Lung (tissue), 11 donors: ENCODE measurements at regions not wholly inside any gene's neighbourhood (a gene's known extent, or its start where the extent isn't known, plus 50 kb on each side); places are given as distances from the start of the nearest gene placed in this dataset.

Source experiments
- ATAC-seq: fragments of 200-7000 bp; cut with Tn5 transposase; one replicate; pipeline ENCODE4 v1.9.1; 2020; ENCODE audit warnings: moderate number of reproducible peaks; ENCODE audit not compliant: insufficient read depth, low FRiP score
- DNase-seq, 3 donors: peaks; one replicate each; pipeline ENCODE4 v3.0.0-alpha.2; 2013 to 2017
- H3K27ac ChIP-seq, 2 donors: one replicate each; pipeline ENCODE4 v1.5.1; 2013; ENCODE audit warnings: mild to moderate bottlenecking in 2 of 2, moderate library complexity in 2 of 2, control low read depth in 1 of 2, inconsistent platforms in 1 of 2, low read depth in 1 of 2, low read length in 1 of 2
- H3K27me3 ChIP-seq, 3 donors: one replicate each; pipeline ENCODE4 v1.5.1; 2013; ENCODE audit warnings: low read length in 2 of 3; ENCODE audit not compliant: control insufficient read depth in 3 of 3, insufficient read depth in 3 of 3
- H3K36me3 ChIP-seq, 4 donors: one replicate each; pipeline ENCODE4 v1.5.1; 2013; ENCODE audit warnings: low read length in 4 of 4, mild to moderate bottlenecking in 1 of 4, moderate library complexity in 1 of 4; ENCODE audit not compliant: control insufficient read depth in 4 of 4, insufficient read depth in 4 of 4
- H3K4me1 ChIP-seq, 5 donors: one replicate each; pipeline ENCODE4 v1.5.1; 2013; ENCODE audit warnings: low read length in 5 of 5, mild to moderate bottlenecking in 2 of 5, moderate library complexity in 1 of 5; ENCODE audit not compliant: control insufficient read depth in 5 of 5, insufficient read depth in 5 of 5
- H3K4me3 ChIP-seq: one replicate; pipeline ENCODE4 v1.5.1; 2013; ENCODE audit warnings: mild to moderate bottlenecking, control low read depth, moderate library complexity
- H3K9ac ChIP-seq, 2 donors: one replicate each; pipeline ENCODE4 v1.5.1; 2013; ENCODE audit warnings: low read length in 2 of 2, control low read depth in 1 of 2; ENCODE audit not compliant: insufficient read depth in 1 of 2
- H3K9me3 ChIP-seq, 4 donors: one replicate each; pipeline ENCODE4 v1.5.1; 2013; ENCODE audit warnings: low read length in 3 of 4, mild to moderate bottlenecking in 1 of 4, moderate library complexity in 1 of 4; ENCODE audit not compliant: control insufficient read depth in 4 of 4, insufficient read depth in 3 of 4
- WGBS, 2 donors: extraction: QIAGEN DNeasy Blood & Tissue Kit; methylation state at CpG; one replicate each; pipeline ENCODE4 v1.1.7; 2013; 5-methylcytosine and 5-hydroxymethylcytosine counted together
- TF ChIP-seq, protein P1 (sequence below): IDR thresholded peaks from 2 replicates; pipeline ENCODE4 v1.5.1; 2012; ENCODE audit warnings: mild to moderate bottlenecking; ENCODE audit errors: control extremely low read depth, extremely low read depth
- donor health status: control.
- donor health status: control.
- donor health status: Bipolar disorder and iron deficiency.
- donor health status: healthy.
- donor health status: DM: yes; HTN: yes; CAD: no.

DNA sequence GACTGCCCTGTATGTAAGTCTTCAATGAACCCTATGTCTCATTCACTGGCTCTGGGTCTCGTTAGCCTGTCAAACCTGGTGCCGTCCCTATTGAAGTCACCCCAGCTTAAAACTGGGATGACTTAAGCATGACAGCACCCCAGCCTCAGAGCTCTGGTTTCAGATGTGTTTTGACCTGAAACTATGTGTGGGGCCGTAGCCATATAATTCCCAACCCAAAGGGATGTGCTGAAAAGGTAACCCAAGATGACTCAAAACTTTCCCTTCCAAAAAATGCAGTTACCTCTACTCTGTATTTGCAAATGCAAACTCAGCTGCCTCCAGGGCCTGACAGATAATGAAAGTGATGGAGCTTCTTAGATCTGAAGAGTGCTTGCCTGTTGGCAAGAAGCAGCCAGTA is 478.3 kb upstream of the ERCC4 start:
- WGBS, 2 donors: 84 to 93% methylated on average over 3 of the region's 3 CpGs
- peaks cover 0 to 1% (median 0%) of the 10 kb centered on the region in 4 donors for H3K9me3 ChIP-seq
- no peak overlapping the region for H3K4me3 ChIP-seq
- H3K9ac ChIP-seq: no peak overlapping the region
- no peak for DNase-seq
- no peak for ATAC-seq
- TF ChIP-seq, protein P1, sequence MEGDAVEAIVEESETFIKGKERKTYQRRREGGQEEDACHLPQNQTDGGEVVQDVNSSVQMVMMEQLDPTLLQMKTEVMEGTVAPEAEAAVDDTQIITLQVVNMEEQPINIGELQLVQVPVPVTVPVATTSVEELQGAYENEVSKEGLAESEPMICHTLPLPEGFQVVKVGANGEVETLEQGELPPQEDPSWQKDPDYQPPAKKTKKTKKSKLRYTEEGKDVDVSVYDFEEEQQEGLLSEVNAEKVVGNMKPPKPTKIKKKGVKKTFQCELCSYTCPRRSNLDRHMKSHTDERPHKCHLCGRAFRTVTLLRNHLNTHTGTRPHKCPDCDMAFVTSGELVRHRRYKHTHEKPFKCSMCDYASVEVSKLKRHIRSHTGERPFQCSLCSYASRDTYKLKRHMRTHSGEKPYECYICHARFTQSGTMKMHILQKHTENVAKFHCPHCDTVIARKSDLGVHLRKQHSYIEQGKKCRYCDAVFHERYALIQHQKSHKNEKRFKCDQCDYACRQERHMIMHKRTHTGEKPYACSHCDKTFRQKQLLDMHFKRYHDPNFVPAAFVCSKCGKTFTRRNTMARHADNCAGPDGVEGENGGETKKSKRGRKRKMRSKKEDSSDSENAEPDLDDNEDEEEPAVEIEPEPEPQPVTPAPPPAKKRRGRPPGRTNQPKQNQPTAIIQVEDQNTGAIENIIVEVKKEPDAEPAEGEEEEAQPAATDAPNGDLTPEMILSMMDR: no peak
- no peaks in the 10 kb centered on the region for H3K4me1 ChIP-seq
- no peaks in the 10 kb centered on the region for H3K36me3 ChIP-seq
- H3K27ac ChIP-seq: no peak overlapping the region
- no peaks in the 10 kb centered on the region for H3K27me3 ChIP-seq

DNA sequence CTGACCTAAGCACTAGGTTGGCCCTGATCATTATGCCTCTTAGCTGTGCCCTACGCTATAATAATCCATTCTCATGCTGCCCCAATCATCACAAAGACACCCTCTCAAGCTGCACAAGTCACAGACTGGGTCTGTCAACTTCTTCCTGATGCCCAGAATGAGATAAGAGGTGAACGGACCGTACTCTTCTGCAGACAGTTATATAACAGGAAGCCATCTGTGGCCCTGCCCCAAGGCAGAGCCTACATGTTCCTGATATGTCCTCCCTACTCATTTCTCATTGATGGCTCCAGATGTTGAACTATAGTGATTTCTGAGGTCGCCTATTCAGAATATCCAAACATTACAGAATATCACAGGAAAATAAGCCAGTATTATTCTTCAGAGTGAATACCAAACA is 471.6 kb upstream of the ERCC4 start:
- H3K27me3 ChIP-seq: no peaks in the 10 kb centered on the region
- no peak overlapping the region for H3K27ac ChIP-seq
- DNase-seq: no peak
- H3K9ac ChIP-seq: no peak overlapping the region
- no peak overlapping the region for H3K4me3 ChIP-seq
- TF ChIP-seq, protein P1: no peak
- ATAC-seq: no peak
- H3K9me3 ChIP-seq: no peaks in the 10 kb centered on the region
- 29 to 35% methylated on average over 4 of the region's 4 CpGs for WGBS, 2 donors
- H3K4me1 ChIP-seq: no peaks in the 10 kb centered on the region
- no peaks in the 10 kb centered on the region for H3K36me3 ChIP-seq

DNA sequence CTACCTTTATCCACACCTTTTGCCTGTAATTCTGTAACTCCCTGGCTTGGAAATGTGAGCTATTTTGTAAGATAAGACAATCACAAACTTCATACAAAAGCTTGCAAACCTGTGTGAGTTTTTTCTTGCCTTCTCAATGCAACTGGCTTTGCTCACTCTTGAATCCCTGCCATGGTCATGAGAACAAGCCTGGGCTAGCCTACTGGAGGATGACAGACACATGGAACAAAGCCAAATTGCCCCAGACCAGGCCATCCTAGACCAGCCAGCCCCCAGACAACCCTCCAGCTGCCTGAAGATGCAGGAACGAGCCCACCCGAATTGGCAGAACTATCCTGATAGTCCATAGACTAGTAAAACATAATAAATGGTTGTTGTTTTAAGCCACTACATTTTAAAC is 466.6 kb upstream of the ERCC4 start:
- H3K4me1 ChIP-seq: no peaks in the 10 kb centered on the region
- TF ChIP-seq, protein P1: no peak
- WGBS, 2 donors: 59 to 83% methylated on average over 2 of the region's 2 CpGs

DNA sequence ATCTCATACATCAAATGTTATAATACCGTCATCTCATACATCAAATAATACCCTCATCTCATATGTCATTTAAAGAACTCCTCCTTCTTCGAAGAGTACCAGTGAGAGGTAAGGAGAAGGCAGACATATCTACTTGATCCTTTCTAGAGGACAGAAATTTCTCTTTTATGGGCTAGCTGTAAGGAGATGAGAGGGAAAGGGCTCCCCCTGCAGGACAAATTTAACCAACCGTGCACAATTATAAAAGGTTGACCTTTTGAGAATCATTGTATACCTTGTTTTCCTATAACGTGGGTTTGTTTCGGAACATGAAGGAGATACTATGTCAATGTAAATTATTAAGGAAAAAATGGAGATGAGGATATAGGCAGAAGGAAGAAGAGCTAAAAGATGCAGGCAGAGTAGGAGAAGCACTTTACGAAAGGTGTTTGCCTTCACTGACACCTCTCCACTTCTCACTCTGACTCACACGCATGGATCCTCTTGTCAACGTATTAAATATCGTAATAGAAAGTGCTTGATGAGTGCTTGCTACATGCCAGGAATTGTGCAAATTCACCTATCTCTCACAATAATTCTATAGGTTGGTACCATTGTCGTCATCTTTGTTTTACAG is 465.9 kb upstream of the ERCC4 start:
- no peak overlapping the region for H3K27ac ChIP-seq
- whole genome bisulfite sequencing, 2 donors: 56 to 59% methylated on average over 10 of the region's 10 CpGs
- TF ChIP-seq, protein P1: peak; percentile 2
- H3K4me1 ChIP-seq: no peaks in the 10 kb centered on the region
- H3K9me3 ChIP-seq: no peaks in the 10 kb centered on the region
- no peaks in the 10 kb centered on the region for H3K27me3 ChIP-seq
- DNase-seq (peak in 2 of 3 donors; percentile 2 to 15), ATAC-seq (no peak)
- no peak overlapping the region for H3K4me3 ChIP-seq
- no peak overlapping the region for H3K9ac ChIP-seq
- H3K36me3 ChIP-seq: no peaks in the 10 kb centered on the region

More for the DNA sequence above, 466.6 kb upstream of the ERCC4 start:
- DNase-seq: peak in 1 of 3 donors; percentile 1
- ATAC-seq: no peak
- no peak overlapping the region for H3K27ac ChIP-seq
- no peak overlapping the region for H3K4me3 ChIP-seq
- H3K9me3 ChIP-seq: no peaks in the 10 kb centered on the region
- no peak overlapping the region for H3K9ac ChIP-seq
- H3K36me3 ChIP-seq: no peaks in the 10 kb centered on the region
- H3K27me3 ChIP-seq: no peaks in the 10 kb centered on the region
